Endothelial cell of umbilical vein (primary cell): ENCODE measurements at regions not wholly inside any gene's neighbourhood (a gene's known extent, or its start where the extent isn't known, plus 50 kb on each side); places are given as distances from the start of the nearest gene placed in this dataset.

Experiments
- BruUV-seq: library from RNA; stranded (reverse); fragments of 400-500 nt; replicated peaks from 2 replicates; lab custom pipeline; 2021; lab: Mats Ljungman, UMichigan
- CTCF ChIA-PET: fragments of 300-600, 350-600 bp; sonication (Branson Sonifier 250); formaldehyde crosslinking; loops from one replicate; lab custom pipeline; 2021; ENCODE audit warnings: antibody characterized with exemption, inconsistent platforms; lab: Charles Lee
- POLR2A ChIA-PET: fragments of 300-600, 350-600 bp; sonication (Branson Sonifier 250); formaldehyde crosslinking; loops from one replicate; lab custom pipeline; 2021; ENCODE audit warnings: antibody characterized with exemption, inconsistent platforms; lab: Charles Lee
- DNase-seq: peaks from one replicate; pipeline ENCODE4 v3.0.0-alpha.2; 2011; ENCODE audit warnings: low read depth, low spot score
- FAIRE-seq: peaks from 2 replicates; lab custom pipeline; 2011; peaks lifted over from hg19 to GRCh38; lab: Jason Lieb, UNC
- H2AFZ ChIP-seq: 2 replicates; pipeline ENCODE4 v1.6.0; 2012; ENCODE audit warnings: low read depth, low read length, control low read depth, inconsistent platforms
- H3K27ac ChIP-seq: 2 replicates; pipeline ENCODE4 v1.5.1; 2011; ENCODE audit warnings: low read depth, mild to moderate bottlenecking, control low read depth, low read length, moderate library complexity; ENCODE audit not compliant: insufficient read depth
- H3K27me3 ChIP-seq, 2 experiments: 2 replicates each; pipeline versions ENCODE4 v1.6.0 to v1.6.1; 2011; ENCODE audit warnings: low read length in 2 of 2, mixed read lengths in 1 of 2; ENCODE audit not compliant: control insufficient read depth in 2 of 2, insufficient read depth in 2 of 2
- H3K36me3 ChIP-seq, 2 experiments: 2 replicates in 1 of 2; 3 replicates in 1 of 2; pipeline ENCODE4 v1.5.1; 2011; ENCODE audit warnings: low read length in 2 of 2, mild to moderate bottlenecking in 1 of 2, moderate library complexity in 1 of 2; ENCODE audit not compliant: control insufficient read depth in 2 of 2, insufficient read depth in 2 of 2; ENCODE audit errors: extremely low read depth in 1 of 2
- H3K4me1 ChIP-seq: 3 replicates; pipeline ENCODE4 v1.5.1; 2011; ENCODE audit warnings: mild to moderate bottlenecking, low read length; ENCODE audit not compliant: control insufficient read depth, insufficient read depth; ENCODE audit errors: extremely low read depth
- H3K4me2 ChIP-seq: 2 replicates; pipeline ENCODE4 v1.6.1; 2011; ENCODE audit warnings: low read length, control low read depth, mixed read lengths; ENCODE audit not compliant: insufficient read depth
- H3K4me3 ChIP-seq, 3 experiments: fragments of 200-600 bp in 1 of 3; sonication (generic), shearing (Covaris generic) in 1 of 3; replicated peaks in 1 of 3; 2 replicates each; pipeline ENCODE4 v1.5.1; 2011 to 2016; ENCODE audit warnings: control low read depth in 3 of 3, low read length in 3 of 3, mild to moderate bottlenecking in 2 of 3, inconsistent platforms in 1 of 3, low read depth in 1 of 3, moderate library complexity in 1 of 3; ENCODE audit not compliant: insufficient read depth in 1 of 3
- H3K79me2 ChIP-seq: 2 replicates; pipeline ENCODE4 v1.6.0; 2012; ENCODE audit warnings: low read length, inconsistent platforms; ENCODE audit not compliant: control insufficient read depth, insufficient read depth
- H3K9ac ChIP-seq: replicated peaks from 2 replicates; pipeline ENCODE3; 2011; ENCODE audit warnings: low read length, control low read depth; ENCODE audit not compliant: insufficient read depth; ENCODE audit errors: extremely low read depth
- H3K9me1 ChIP-seq: replicated peaks from 3 replicates; pipeline ENCODE4 v1.6.0; 2011; ENCODE audit warnings: mild to moderate bottlenecking, low read length; ENCODE audit not compliant: control insufficient read depth, insufficient read depth; ENCODE audit errors: extremely low read depth
- H3K9me3 ChIP-seq: replicated peaks from 2 replicates; pipeline ENCODE4 v1.5.1; 2012; ENCODE audit warnings: low read length, inconsistent platforms; ENCODE audit not compliant: control insufficient read depth, insufficient read depth
- H4K20me1 ChIP-seq: replicated peaks from 2 replicates; pipeline ENCODE3; 2011; ENCODE audit warnings: mild to moderate bottlenecking, low read length; ENCODE audit not compliant: control insufficient read depth, insufficient read depth; ENCODE audit errors: extremely low read depth
- EZH2 ChIP-seq: IDR thresholded peaks from 2 replicates; pipeline ENCODE4 v1.6.1; 2012; ENCODE audit warnings: borderline replicate concordance, low read depth, mild to moderate bottlenecking, moderate library complexity, low read length, inconsistent platforms; ENCODE audit not compliant: severe bottlenecking
- FOS ChIP-seq: IDR thresholded peaks from 2 replicates; pipeline ENCODE4 v1.6.1; 2011; ENCODE audit warnings: mild to moderate bottlenecking, low read length, moderate library complexity, borderline replicate concordance; ENCODE audit not compliant: insufficient read depth
- GATA2 ChIP-seq: IDR thresholded peaks from 2 replicates; pipeline ENCODE4 v1.7.0; 2011; ENCODE audit warnings: low read depth, mild to moderate bottlenecking, moderate library complexity, mixed read lengths, low read length; ENCODE audit not compliant: insufficient read length, insufficient read depth
- JUN ChIP-seq: IDR thresholded peaks from 2 replicates; pipeline ENCODE4 v1.6.1; 2011; ENCODE audit warnings: borderline replicate concordance, low read depth; ENCODE audit not compliant: insufficient read length, insufficient read depth
- MYC ChIP-seq: IDR thresholded peaks from one replicate; pipeline ENCODE4 v1.6.1; 2011; ENCODE audit warnings: mild to moderate bottlenecking, low read depth, low read length
- POLR2A ChIP-seq: IDR thresholded peaks from 2 replicates; pipeline ENCODE4 v1.6.1; 2012; ENCODE audit warnings: low read depth, mild to moderate bottlenecking, control low read depth, low read length
- POLR2AphosphoS5 ChIP-seq: IDR thresholded peaks from 2 replicates; pipeline ENCODE4 v1.6.1; 2012; ENCODE audit warnings: low read depth, mild to moderate bottlenecking, control low read depth, low read length, moderate library complexity; ENCODE audit not compliant: insufficient read depth
- dilution Hi-C: fragments of 300-500 bp; cut with MboI; formaldehyde crosslinking; loops from one replicate; pipeline ENCODE4 v1.15.0; 2019; ENCODE audit warnings: low sequenced_read_pairs; ENCODE audit not compliant: extremely low pct_ligation_motif_present
- intact Hi-C: fragments of 100-400 bp; cut with micrococcal nuclease; formaldehyde crosslinking; loops from one replicate; pipeline ENCODE4 v1.10.0; 2022
- TF ChIP-seq, protein P1 (sequence below): IDR thresholded peaks from 2 replicates; pipeline ENCODE4 v1.6.1; 2011; ENCODE audit not compliant: insufficient read depth, insufficient read length
- TF ChIP-seq, protein P2 (sequence below), 2 donors: IDR thresholded peaks; 1 replicate in 1 of 2; 2 replicates in 1 of 2; pipeline ENCODE4 v1.5.1; 2011; ENCODE audit warnings: low read length in 2 of 2, mild to moderate bottlenecking in 2 of 2, moderate library complexity in 2 of 2, control low read depth in 1 of 2, inconsistent platforms in 1 of 2, low read depth in 1 of 2; ENCODE audit not compliant: insufficient read depth in 1 of 2; ENCODE audit errors: extremely low read depth in 1 of 2

DNA sequence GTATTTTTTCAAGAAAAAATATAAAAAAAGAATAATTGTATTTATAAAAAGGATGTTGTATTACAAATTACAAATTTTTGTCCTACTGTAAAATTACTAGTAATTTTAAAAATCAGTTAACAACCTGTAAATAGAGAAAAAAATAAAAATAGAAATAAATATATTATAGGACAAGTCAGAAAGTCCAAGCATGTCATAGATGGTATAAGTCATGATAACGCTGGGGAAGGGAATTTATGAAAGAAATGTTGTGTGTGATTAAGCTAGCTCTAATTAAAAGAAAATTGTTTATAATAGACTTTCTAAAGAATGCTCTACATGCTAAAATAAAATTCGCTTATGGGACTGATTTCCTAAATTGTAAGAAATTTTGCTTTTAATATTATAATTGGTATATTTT, 2329.9 kb downstream of the ARAP2 start:
- no peak overlapping the region for H3K9ac ChIP-seq
- BruUV-seq: no TSS peak
- POLR2A ChIA-PET: no interaction called here
- no peak overlapping the region for H3K4me3 ChIP-seq
- H3K4me1 ChIP-seq: no peaks in the 10 kb centered on the region
- no peak for DNase-seq
- FAIRE-seq: no peak
- H3K27ac ChIP-seq: no peak overlapping the region
- no peaks in the 10 kb centered on the region for H3K9me3 ChIP-seq
- H2AFZ ChIP-seq: no peak overlapping the region
- TF ChIP-seq GATA2 (no peak), FOS (no peak), EZH2 (no peak), POLR2A (no peak), POLR2AphosphoS5 (no peak), MYC (no peak), JUN (no peak)
- TF ChIP-seq, protein P1, sequence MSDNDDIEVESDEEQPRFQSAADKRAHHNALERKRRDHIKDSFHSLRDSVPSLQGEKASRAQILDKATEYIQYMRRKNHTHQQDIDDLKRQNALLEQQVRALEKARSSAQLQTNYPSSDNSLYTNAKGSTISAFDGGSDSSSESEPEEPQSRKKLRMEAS: no peak
- TF ChIP-seq, protein P2, sequence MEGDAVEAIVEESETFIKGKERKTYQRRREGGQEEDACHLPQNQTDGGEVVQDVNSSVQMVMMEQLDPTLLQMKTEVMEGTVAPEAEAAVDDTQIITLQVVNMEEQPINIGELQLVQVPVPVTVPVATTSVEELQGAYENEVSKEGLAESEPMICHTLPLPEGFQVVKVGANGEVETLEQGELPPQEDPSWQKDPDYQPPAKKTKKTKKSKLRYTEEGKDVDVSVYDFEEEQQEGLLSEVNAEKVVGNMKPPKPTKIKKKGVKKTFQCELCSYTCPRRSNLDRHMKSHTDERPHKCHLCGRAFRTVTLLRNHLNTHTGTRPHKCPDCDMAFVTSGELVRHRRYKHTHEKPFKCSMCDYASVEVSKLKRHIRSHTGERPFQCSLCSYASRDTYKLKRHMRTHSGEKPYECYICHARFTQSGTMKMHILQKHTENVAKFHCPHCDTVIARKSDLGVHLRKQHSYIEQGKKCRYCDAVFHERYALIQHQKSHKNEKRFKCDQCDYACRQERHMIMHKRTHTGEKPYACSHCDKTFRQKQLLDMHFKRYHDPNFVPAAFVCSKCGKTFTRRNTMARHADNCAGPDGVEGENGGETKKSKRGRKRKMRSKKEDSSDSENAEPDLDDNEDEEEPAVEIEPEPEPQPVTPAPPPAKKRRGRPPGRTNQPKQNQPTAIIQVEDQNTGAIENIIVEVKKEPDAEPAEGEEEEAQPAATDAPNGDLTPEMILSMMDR (IDR thresholded peaks at IDR 0.05; ENCODE audit: extremely low read depth in 1 of 2, insufficient read depth in 1 of 2, low read depth in 1 of 2, low read length in 2 of 2): no peak
- no peaks in the 10 kb centered on the region for H4K20me1 ChIP-seq
- intact Hi-C loops (no loop called here), dilution Hi-C loops (no loop called here)
- H3K4me2 ChIP-seq: no peak overlapping the region
- no peaks in the 10 kb centered on the region for H3K36me3 ChIP-seq
- no peaks in the 10 kb centered on the region for H3K27me3 ChIP-seq
- H3K9me1 ChIP-seq: no peaks in the 10 kb centered on the region
- no peaks in the 10 kb centered on the region for H3K79me2 ChIP-seq
- CTCF ChIA-PET: no interaction called here
